ENCODE measurements at regions not wholly inside any gene's neighbourhood (a gene's known extent, or its start where the extent isn't known, plus 50 kb on each side); places are given as distances from the start of the nearest gene placed in this dataset.

DNA sequence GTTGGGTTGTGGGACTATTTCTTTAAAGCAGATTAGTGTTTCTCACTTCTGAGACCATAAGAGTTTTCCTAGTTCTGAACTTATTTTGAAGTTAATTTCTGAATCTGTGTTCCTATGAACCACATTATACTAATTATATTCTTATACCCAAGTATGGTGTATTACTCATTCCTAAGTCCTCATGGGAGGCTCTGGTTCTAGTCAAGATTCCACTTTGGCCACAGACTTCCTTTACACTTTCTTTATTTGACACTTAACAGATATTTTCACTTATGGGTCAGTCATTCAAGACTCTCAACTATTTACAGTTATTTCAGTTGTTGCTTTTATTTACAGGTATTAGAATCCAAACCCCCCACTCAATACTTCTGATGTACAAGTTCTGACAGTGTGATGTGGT is 937.2 kb upstream of the TYRP1 start:
- no peak for DNase-seq

DNA sequence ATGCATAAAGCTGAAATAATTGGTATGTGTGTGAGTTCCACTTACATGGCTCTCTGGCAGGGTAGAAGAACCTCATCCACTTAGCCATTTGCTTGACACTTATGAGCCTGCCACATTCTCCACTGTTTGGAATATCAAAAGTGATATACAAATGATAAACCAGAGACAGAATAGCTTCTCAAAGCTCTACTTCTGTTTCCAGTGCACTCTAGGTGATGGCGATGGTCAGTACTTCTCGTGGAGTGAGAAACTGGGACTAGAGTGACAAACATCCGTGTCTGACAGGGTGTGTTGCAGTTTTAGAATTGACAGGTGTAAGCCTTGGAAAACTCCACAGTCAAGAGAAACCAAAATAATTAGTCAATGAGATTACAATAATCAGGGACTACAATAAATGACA is 935.8 kb upstream of the TYRP1 start:
- no peak for DNase-seq

DNA sequence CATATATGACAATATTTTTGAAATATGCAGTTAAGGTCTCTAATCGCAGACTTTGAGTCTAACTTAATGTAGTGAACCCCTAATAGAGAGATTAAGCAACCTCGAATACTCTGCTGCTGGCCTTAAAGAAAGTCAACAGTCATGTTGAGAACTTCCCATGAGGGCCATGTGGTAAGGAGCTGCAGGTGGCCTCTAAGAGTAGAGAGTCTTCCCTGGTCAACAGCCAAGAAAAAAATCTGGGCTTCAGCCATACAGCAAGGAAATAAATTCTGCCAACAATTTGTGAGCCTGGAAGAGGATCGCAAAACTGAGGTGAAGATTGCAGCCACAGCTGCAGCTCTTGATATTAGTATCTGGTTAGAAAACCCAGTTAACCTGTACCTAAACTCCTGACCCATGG is 935.2 kb upstream of the TYRP1 start:
- DNase-seq, result no peak

DNA sequence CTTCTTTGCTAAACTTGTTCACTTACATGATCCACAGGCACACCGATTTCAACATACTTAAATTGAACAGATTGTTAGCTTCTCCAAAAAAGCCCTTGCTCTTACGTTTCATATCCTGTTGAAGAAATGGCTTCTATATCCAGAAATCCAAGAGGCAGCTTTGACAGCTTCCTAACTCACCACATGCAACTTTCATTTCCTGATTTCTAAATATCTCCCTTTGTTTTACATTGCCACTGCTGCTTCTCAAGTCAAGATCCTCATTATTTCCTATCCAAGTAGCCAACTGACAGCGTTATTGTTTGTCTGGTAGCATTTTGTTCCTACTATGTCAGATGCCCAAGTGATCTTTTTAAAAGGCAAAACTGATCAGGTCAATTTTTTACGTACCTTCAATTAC is 913.2 kb upstream of the TYRP1 start:
- no peak for DNase-seq

- DNase-seq, result no peak
These were observed 900.3 kb upstream of the TYRP1 start for GRCh38 chr9:11792870-11793269.

GRCh38 chr9:11794984-11795383 is 898.2 kb upstream of the TYRP1 start:
- DNase-seq, result no peak

DNA sequence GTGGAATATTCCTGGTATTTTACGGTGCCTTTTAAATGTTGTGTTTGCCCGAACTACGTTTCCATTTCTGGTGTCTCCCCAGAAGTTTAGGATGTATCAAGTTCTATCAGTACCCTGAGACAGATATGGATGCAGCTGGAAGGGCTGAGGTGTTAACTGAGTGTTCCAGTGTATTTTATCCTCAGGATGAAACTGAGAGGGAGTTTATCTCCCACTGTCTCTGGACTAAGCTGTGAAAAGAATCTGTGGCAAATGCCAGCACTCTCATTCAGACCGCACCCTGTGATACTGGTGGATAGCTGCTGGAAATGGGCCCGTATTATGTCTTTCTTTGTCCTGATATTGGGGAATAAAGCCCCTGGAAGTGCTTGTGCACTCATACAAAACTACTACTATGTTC is 887.2 kb upstream of the TYRP1 start:
- no peak for DNase-seq

DNA sequence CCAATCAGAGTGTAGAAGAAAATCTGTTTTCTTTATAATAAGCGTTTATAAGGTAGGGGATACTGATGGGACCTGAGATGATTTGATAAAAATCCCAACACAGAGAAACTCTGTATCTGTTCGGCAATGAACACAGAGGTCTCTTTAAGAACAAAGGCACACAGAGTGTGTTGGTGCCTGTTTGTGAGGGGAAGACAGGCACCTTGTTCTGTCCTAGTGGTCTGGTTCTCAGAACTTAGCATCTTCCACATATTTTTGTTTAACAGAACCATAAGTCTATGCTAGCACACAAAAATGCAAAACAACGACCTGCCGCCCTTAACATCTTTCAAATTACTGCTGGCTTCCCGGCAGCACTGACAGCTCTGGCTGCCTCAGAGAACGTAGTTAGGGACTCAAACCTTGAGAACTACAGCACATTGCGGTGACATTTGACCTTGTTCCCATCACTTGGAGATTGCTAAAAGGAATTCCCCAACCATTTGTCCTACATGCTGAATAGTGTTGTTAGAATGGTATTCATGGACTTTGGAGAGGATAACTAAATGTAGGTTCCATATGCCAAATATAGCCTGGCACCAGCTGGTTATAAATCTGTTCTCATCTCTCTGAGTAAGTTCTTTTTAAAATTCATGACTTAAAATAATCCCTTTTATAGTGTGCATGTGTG is 871.7 kb upstream of the TYRP1 start:
- DNase-seq, result no peak

DNA sequence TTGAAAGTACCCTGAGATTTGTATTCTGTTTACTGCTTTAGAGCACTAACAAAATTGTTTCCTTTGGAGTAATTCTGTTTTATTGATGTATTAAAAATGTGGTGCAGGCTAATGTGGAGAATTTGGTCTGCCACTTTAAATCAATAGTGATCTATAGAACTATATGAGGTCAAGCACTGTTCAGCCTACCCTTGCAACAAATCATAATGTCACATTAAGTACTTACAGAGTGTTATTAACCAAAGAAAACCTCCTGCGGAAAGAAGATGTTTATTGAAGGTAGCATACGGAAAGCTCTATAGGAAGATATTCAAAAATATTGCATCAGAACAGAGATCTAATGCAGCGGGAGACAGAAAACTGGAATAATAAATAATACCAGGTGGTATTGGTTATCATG is 865.0 kb upstream of the TYRP1 start:
- no peak for DNase-seq

DNA sequence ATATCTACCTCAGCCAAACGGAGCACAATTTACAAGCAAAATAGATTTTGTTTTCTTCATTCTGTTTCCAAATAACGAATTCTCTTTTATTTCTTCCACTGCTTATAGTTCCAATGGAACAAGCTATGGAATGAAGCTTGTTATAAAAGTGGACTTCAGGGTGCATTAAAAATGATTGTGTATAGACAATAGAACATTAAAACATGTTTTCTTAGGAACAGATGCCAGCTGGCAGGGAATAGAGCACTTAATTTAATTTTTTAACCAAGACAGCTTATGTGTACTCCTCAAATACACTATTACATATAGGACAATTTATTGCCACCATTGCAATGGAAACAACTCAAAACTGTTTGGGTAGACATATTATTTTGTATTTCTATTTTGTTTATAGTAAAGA is 860.1 kb upstream of the TYRP1 start:
- no peak for DNase-seq

GRCh38 chr9:11868795-11869194 is 824.4 kb upstream of the TYRP1 start:
- DNase-seq, result no peak

GRCh38 chr9:11871852-11872251 is 821.3 kb upstream of the TYRP1 start:
- no peak for DNase-seq

- DNase-seq, result no peak
These were observed 820.7 kb upstream of the TYRP1 start for GRCh38 chr9:11872471-11872870.

DNA sequence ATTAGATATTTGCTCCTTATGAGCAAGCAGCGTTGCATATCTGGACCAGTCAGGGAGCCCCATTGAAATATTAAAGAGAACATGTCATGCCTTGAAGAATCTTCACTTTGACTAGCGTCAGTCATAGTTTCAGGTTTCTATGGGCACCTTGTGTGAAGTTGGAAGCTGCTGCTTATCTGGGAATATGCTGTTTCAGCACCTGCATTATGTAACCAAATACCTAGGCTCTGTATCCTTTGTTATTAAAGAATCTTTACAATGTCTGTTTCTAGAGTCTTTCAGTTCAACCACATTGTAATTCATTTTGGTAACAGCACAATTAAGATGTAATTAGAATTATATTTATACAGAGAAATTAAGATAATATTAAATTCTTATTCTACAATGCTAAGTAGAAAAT is 818.8 kb upstream of the TYRP1 start:
- no peak for DNase-seq

- DNase-seq, result no peak
These were observed 800.8 kb upstream of the TYRP1 start for GRCh38 chr9:11892401-11892800.

GRCh38 chr9:11893331-11893730 is 799.9 kb upstream of the TYRP1 start:
- DNase-seq, result no peak

DNA sequence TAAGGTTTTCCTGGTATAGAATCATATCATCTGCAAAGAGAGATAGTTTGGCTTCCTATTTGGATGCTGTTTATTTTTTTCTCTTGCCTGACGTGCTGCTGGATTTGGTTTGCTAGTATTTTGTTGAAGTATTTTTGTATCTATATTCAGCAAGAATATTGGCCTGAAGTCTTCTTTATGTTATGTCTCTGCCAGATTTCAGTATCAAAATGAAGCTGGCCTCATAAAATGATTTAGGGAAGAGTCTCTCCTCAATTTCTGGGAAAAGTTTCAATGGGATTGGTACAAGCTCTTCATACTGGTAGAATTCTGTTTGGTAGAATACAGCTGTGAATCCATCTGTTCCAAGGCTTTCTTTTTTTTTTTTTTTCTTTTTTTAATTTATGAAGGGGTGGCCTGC is 799.0 kb upstream of the TYRP1 start:
- DNase-seq, result no peak

DNA sequence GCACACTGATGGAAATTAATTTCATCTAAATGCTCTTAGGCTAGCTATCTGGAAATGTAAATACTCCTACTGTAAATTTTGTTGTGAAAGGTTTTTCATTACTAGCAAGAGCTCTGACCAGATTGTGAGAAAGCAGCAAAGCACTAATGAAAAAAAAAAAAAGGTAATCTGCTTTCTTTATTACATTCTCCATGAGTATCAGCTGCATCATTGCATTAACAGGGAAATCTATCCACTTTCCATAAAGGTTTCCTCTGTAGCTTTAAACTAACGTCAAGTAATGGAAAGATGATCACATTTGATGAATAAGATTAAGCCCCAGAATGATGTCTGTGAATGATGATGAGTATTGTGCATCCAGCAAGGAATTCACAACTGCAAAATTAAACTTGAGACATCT is 790.6 kb upstream of the TYRP1 start:
- DNase-seq, result no peak

DNA sequence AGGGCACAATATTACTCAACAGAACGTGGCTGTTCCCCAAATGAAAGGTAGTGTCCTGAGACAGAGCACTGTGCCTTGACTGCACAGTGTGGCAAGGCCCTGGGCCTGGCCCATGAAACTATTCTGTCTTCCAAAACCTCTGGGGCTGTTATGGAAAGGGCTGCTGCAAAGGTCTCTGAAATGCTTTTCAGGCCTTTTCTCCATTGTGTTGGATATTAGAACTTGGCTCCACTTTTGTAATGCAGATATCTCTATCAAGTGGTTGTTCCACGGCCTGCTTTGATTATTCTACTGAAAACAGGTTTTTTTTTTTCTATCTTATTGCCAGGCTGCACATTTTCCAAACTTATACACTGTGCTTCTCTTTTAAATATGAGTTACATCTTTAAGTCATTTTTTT is 777.5 kb upstream of the TYRP1 start:
- DNase-seq, result no peak

DNA sequence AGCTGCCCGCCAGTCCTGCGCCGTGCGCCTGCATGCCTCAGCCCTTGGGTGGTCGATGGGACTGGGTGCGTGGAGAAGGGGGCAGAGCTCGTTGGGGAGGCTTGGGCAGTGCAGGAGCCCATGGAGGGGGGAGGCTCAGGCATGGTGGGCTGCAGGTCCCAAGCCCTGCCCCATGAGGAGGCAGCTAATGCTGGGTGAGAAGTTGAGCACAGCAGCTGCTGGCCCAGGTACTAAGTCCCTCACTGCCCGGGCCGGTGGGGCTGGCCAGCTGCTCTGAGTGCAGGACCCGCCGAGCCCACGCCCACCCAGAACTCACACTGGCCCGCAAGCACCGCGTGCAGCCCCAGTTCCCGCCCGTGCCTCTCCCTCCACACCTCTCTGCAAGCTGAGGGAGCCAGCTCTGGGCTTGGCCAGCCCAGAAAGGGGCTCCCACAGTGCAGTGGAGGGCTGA is 764.3 kb upstream of the TYRP1 start:
- DNase-seq, result no peak

GRCh38 chr9:11931109-11931508 is 762.1 kb upstream of the TYRP1 start:
- no peak for DNase-seq

DNA sequence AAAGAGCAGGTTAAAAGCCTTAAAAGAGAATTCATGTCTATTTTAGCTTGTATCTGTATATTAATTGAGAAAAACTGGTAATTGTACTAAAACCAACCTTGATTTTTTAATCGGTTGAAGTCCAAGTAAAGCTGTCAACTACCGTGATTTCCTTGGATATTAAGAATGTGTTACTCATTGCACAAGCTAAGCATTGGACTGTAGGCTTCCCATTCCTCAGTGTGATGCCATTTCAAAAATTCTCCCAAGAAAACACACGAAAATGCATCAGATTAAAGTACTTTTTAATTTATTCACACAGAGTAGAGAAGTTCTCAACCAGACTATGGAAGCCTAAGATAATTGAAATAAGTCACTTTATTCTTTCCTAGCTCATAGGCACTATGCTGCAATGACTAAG is 761.4 kb upstream of the TYRP1 start:
- DNase-seq, result no peak

DNA sequence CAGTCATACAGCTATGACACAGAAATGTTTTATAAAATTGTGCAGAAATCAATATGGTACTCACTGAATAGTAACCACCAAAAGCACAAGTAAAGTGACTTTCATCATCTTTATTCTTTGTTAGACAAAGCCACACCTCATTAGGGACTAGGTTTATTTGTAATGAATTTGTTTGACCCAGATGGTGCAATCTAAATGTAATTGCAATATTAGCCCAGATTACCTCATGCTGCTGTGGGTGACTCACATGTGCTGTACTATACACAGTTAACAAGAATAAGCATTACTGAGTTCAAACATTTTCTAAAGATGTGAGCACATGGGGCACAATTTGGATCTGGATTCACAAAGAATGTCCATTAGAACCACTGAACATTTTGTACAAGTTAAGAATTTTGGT is 759.3 kb upstream of the TYRP1 start:
- DNase-seq, result no peak

- DNase-seq, result no peak
These were observed 746.7 kb upstream of the TYRP1 start for GRCh38 chr9:11946531-11946930.

GRCh38 chr9:11962327-11962726 is 730.9 kb upstream of the TYRP1 start:
- no peak for DNase-seq

DNA sequence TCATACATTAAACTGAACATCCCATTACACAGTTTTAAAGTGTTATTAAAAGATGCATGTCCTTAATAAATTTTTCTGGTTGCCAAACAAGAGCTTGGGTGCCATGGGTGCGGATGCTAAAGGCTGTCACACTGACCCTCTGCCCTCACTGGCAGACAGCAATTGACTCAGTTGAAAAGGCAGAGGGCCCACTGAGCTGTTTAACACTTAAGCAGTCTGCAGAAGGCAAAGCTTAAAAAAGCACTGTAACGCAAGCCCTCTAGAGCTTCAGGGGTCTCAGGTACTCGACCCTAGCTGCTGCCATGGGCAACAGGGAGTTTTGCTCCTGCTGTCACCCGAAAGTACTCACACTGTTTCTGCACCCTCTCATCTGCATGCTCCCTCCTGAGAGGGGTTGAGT is 726.4 kb upstream of the TYRP1 start:
- no peak for DNase-seq
